ENCODE measurements at regions not wholly inside any gene's neighbourhood (a gene's known extent, or its start where the extent isn't known, plus 50 kb on each side); places are given as distances from the start of the nearest gene placed in this dataset.

- no peaks in the 10 kb centered on the region for H3K27me3 ChIP-seq
- no peaks in the 10 kb centered on the region for H3K36me3 ChIP-seq
- intact Hi-C loops (cut with DNase I), result no loop called here
- no peak overlapping the region for H3K27ac ChIP-seq
- H3K9me3 ChIP-seq, result peaks cover 0 to 4% (median 0%) of the 10 kb centered on the region in 4 donors
- TF ChIP-seq CTCF (IDR thresholded peaks at IDR 0.05) (no peak), POLR2A (IDR thresholded peaks at IDR 0.05) (no peak)
- no peaks in the 10 kb centered on the region for H3K4me1 ChIP-seq
- no peak overlapping the region for H3K4me3 ChIP-seq
- 37% methylated on average over 2 of the region's 2 CpGs for WGBS (ENCODE audit: insufficient coverage, low coverage, low lambda C conversion rate, missing lambda C conversion rate)
- DNase-seq (no peak), ATAC-seq (no peak)
Observed at GRCh38 chr12:16927259-16927658, 321.3 kb upstream of the LMO3 start.

- Histone ChIP-seq H3K27me3 (no peaks in the 10 kb centered on the region), H3K9me3 (peaks cover 0 to 2% (median 0%) of the 10 kb centered on the region in 4 donors), H3K4me1 (no peaks in the 10 kb centered on the region), H3K4me3 (no peak overlapping the region), H3K36me3 (no peaks in the 10 kb centered on the region), H3K27ac (no peak overlapping the region)
- intact Hi-C loops (cut with DNase I), result no loop called here
- no peak for ATAC-seq
- TF ChIP-seq CTCF (IDR thresholded peaks at IDR 0.05) (no peak), POLR2A (IDR thresholded peaks at IDR 0.05) (no peak)
- 38% methylated on average over 1 of the region's 1 CpG for WGBS (ENCODE audit: insufficient coverage, low coverage, low lambda C conversion rate, missing lambda C conversion rate)
- no peak for DNase-seq
Observed at GRCh38 chr12:16920451-16920850, 314.5 kb upstream of the LMO3 start.

GRCh38 chr12:16919551-16919950, 313.6 kb upstream of the LMO3 start:
- H3K36me3 ChIP-seq, result no peaks in the 10 kb centered on the region
- no peak overlapping the region for H3K4me3 ChIP-seq
- TF ChIP-seq CTCF (IDR thresholded peaks at IDR 0.05), result no peak
- TF ChIP-seq POLR2A (IDR thresholded peaks at IDR 0.05), result no peak
- DNase-seq (no peak), ATAC-seq (no peak)
- H3K27ac ChIP-seq, result no peak overlapping the region
- H3K27me3 ChIP-seq, result no peaks in the 10 kb centered on the region
- H3K9me3 ChIP-seq, result peaks cover 0 to 2% (median 0%) of the 10 kb centered on the region in 4 donors
- no peaks in the 10 kb centered on the region for H3K4me1 ChIP-seq
- intact Hi-C loops (cut with DNase I), result no loop called here

- Histone ChIP-seq H3K4me1 (no peaks in the 10 kb centered on the region), H3K9me3 (no peaks in the 10 kb centered on the region), H3K27me3 (no peaks in the 10 kb centered on the region), H3K27ac (no peak overlapping the region), H3K4me3 (no peak overlapping the region), H3K36me3 (no peaks in the 10 kb centered on the region)
- DNase-seq (no peak), ATAC-seq (no peak)
- WGBS (ENCODE audit: insufficient coverage, low coverage, low lambda C conversion rate, missing lambda C conversion rate), result 12% methylated on average over 1 of the region's 1 CpG
- intact Hi-C loops (cut with DNase I), result no loop called here
- TF ChIP-seq POLR2A (IDR thresholded peaks at IDR 0.05) (no peak), CTCF (IDR thresholded peaks at IDR 0.05) (no peak)
Observed at GRCh38 chr12:16914853-16915252, 308.9 kb upstream of the LMO3 start.

- H3K27ac ChIP-seq, result no peak overlapping the region
- no peaks in the 10 kb centered on the region for H3K9me3 ChIP-seq
- intact Hi-C loops (cut with DNase I), result no loop called here
- 57% methylated on average over 1 of the region's 1 CpG for WGBS (ENCODE audit: insufficient coverage, low coverage, low lambda C conversion rate, missing lambda C conversion rate)
- H3K4me1 ChIP-seq, result no peaks in the 10 kb centered on the region
- no peak for DNase-seq
- no peak for TF ChIP-seq CTCF (IDR thresholded peaks at IDR 0.05)
- TF ChIP-seq POLR2A (IDR thresholded peaks at IDR 0.05), result no peak
- no peaks in the 10 kb centered on the region for H3K36me3 ChIP-seq
- H3K27me3 ChIP-seq, result no peaks in the 10 kb centered on the region
- no peak for ATAC-seq
- no peak overlapping the region for H3K4me3 ChIP-seq
Observed at GRCh38 chr12:16913832-16914490, 308.0 kb upstream of the LMO3 start.

All from right lobe of liver (tissue), 6 donors.